Right atrium auricular region (tissue), 2 donors: ENCODE measurements at regions not wholly inside any gene's neighbourhood (a gene's known extent, or its start where the extent isn't known, plus 50 kb on each side); places are given as distances from the start of the nearest gene placed in this dataset.

ENCODE experiments used
- DNase-seq: peaks from one replicate; pipeline ENCODE4 v3.0.0-alpha.2; 2019; ENCODE audit warnings: low spot score
- H3K27ac ChIP-seq, 2 donors: fragments of 200-600 bp; sonication (generic); 1 replicate in 1 of 2; 2 replicates in 1 of 2; pipeline ENCODE4 v1.5.1; 2016 to 2019
- H3K27me3 ChIP-seq, 2 donors: fragments of 200-600 bp; sonication (generic); one replicate each; pipeline versions ENCODE4 v1.5.1 to v1.6.0; 2017 to 2019
- H3K36me3 ChIP-seq: fragments of 200-600 bp; sonication (generic); one replicate; pipeline ENCODE4 v1.5.1; 2016
- H3K4me1 ChIP-seq, 2 donors: fragments of 200-600 bp; sonication (generic); one replicate each; pipeline versions ENCODE4 v1.5.1 to v1.6.0; 2017 to 2019
- H3K4me3 ChIP-seq, 2 donors: fragments of 200-600 bp; sonication (generic); 1 replicate in 1 of 2; 2 replicates in 1 of 2; pipeline ENCODE4 v1.5.1; 2017 to 2019; ENCODE audit warnings: mild to moderate bottlenecking in 1 of 2, moderate library complexity in 1 of 2
- H3K9me3 ChIP-seq, 2 donors: fragments of 200-600 bp; sonication (generic); one replicate each; pipeline ENCODE4 v1.5.1; 2019
- CTCF ChIP-seq, 2 donors: fragments of 200-600 bp; sonication (generic); IDR thresholded peaks; one replicate each; pipeline ENCODE4 v1.5.1; 2019; ENCODE audit warnings: antibody characterized with exemption in 2 of 2

GRCh38 chr11:97259884-97260283 is 870.1 kb downstream of the JRKL start:
- Histone ChIP-seq H3K27ac (no peak overlapping the region), H3K27me3 (no peaks in the 10 kb centered on the region), H3K4me3 (no peak overlapping the region), H3K36me3 (no peaks in the 10 kb centered on the region), H3K9me3 (no peaks in the 10 kb centered on the region), H3K4me1 (no peaks in the 10 kb centered on the region)
- no peak for DNase-seq
- TF ChIP-seq CTCF (IDR thresholded peaks at IDR 0.05): no peak

- Histone ChIP-seq H3K27ac (no peak overlapping the region), H3K36me3 (no peaks in the 10 kb centered on the region), H3K27me3 (no peaks in the 10 kb centered on the region), H3K4me3 (no peak overlapping the region), H3K4me1 (no peaks in the 10 kb centered on the region), H3K9me3 (no peaks in the 10 kb centered on the region)
- TF ChIP-seq CTCF (IDR thresholded peaks at IDR 0.05): no peak
- DNase-seq: no peak
Measured at GRCh38 chr11:97263183-97263858, 873.5 kb downstream of the JRKL start.

GRCh38 chr11:97269527-97269926 is 879.7 kb downstream of the JRKL start:
- H3K27ac ChIP-seq: no peak overlapping the region
- no peak for DNase-seq

GRCh38 chr11:97279341-97279740 is 889.5 kb downstream of the JRKL start:
- no peak for DNase-seq
- Histone ChIP-seq H3K27ac (no peak overlapping the region), H3K36me3 (no peaks in the 10 kb centered on the region), H3K27me3 (no peaks in the 10 kb centered on the region), H3K4me1 (no peaks in the 10 kb centered on the region), H3K9me3 (peaks cover 0 to 14% of the 10 kb centered on the region in 2 donors), H3K4me3 (no peak overlapping the region)
- no peak for TF ChIP-seq CTCF (IDR thresholded peaks at IDR 0.05)

More at GRCh38 chr11:97269527-97269926, 879.7 kb downstream of the JRKL start:
- no peaks in the 10 kb centered on the region for H3K27me3 ChIP-seq
- H3K4me3 ChIP-seq: no peak overlapping the region
- no peaks in the 10 kb centered on the region for H3K4me1 ChIP-seq
- peaks cover 0 to 13% of the 10 kb centered on the region in 2 donors for H3K9me3 ChIP-seq
- H3K36me3 ChIP-seq: no peaks in the 10 kb centered on the region
- TF ChIP-seq CTCF (IDR thresholded peaks at IDR 0.05): no peak

- no peak for TF ChIP-seq CTCF (IDR thresholded peaks at IDR 0.05)
- DNase-seq: no peak
- H3K9me3 ChIP-seq: peaks cover 0 to 4% of the 10 kb centered on the region in 2 donors
- no peaks in the 10 kb centered on the region for H3K27me3 ChIP-seq
- H3K27ac ChIP-seq: no peak overlapping the region
- no peak overlapping the region for H3K4me3 ChIP-seq
- H3K36me3 ChIP-seq: no peaks in the 10 kb centered on the region
- H3K4me1 ChIP-seq: no peaks in the 10 kb centered on the region
Measured at GRCh38 chr11:97280347-97280746, 890.5 kb downstream of the JRKL start.

GRCh38 chr11:97289823-97290222 is 900.0 kb downstream of the JRKL start:
- no peaks in the 10 kb centered on the region for H3K36me3 ChIP-seq
- H3K27ac ChIP-seq: no peak overlapping the region
- H3K27me3 ChIP-seq: no peaks in the 10 kb centered on the region
- no peaks in the 10 kb centered on the region for H3K4me1 ChIP-seq
- DNase-seq: no peak
- H3K4me3 ChIP-seq: no peak overlapping the region
- TF ChIP-seq CTCF (IDR thresholded peaks at IDR 0.05): no peak
- H3K9me3 ChIP-seq: peaks cover 0 to 3% of the 10 kb centered on the region in 2 donors
